K562 (cell line): ENCODE measurements at regions not wholly inside any gene's neighbourhood (a gene's known extent, or its start where the extent isn't known, plus 50 kb on each side); places are given as distances from the start of the nearest gene placed in this dataset.

Experiments used
- CTCF ChIP-seq, 3 experiments: IDR thresholded peaks in 2 of 3; conservative IDR thresholded peaks in 1 of 3; 2 replicates each; pipeline ENCODE4 v1.5.1; 2011 to 2012; ENCODE audit warnings: low read length in 3 of 3, mild to moderate bottlenecking in 3 of 3, control low read depth in 2 of 3, improper control_type of control experiment in 1 of 3, inconsistent platforms in 1 of 3, low read depth in 1 of 3, mixed read lengths in 1 of 3, moderate library complexity in 1 of 3; ENCODE audit not compliant: insufficient read depth in 2 of 3
- GTF2F1 ChIP-seq: IDR thresholded peaks from 2 replicates; pipeline ENCODE4 v1.6.1; 2011; ENCODE audit warnings: low read depth, low read length, improper control_type of control experiment
- GTF3C2 ChIP-seq: IDR thresholded peaks from 3 replicates; pipeline ENCODE4 v1.6.1; 2011; ENCODE audit warnings: borderline replicate concordance, mild to moderate bottlenecking, moderate library complexity; ENCODE audit not compliant: insufficient read length; ENCODE audit errors: extremely low read depth
- HDAC6 ChIP-seq: IDR thresholded peaks from 2 replicates; pipeline ENCODE4 v1.6.1; 2012; ENCODE audit warnings: low read depth, mild to moderate bottlenecking, control low read depth, inconsistent platforms, low read length, moderate library complexity
- NFYB ChIP-seq: IDR thresholded peaks from 2 replicates; pipeline ENCODE4 v1.6.1; 2011; ENCODE audit warnings: mild to moderate bottlenecking, moderate library complexity; ENCODE audit not compliant: insufficient read length; ENCODE audit errors: extremely low read depth
- RFX1 ChIP-seq: fragments of 450-650 bp; IDR thresholded peaks from 2 replicates; pipeline ENCODE4 v1.6.1; 2016; ENCODE audit warnings: mild to moderate bottlenecking, moderate library complexity
- RFX5 ChIP-seq: IDR thresholded peaks from 2 replicates; pipeline ENCODE4 v1.6.1; 2011; ENCODE audit warnings: low read depth, mild to moderate bottlenecking, improper control_type of control experiment, low read length
- SMARCB1 ChIP-seq: IDR thresholded peaks from 2 replicates; pipeline ENCODE4 v1.6.1; 2011; ENCODE audit warnings: improper control_type of control experiment, low read depth; ENCODE audit not compliant: insufficient read length
- THAP7 ChIP-seq: fragments of 250-450 bp; sonication (Bioruptor Pico); IDR thresholded peaks from 2 replicates; pipeline ENCODE4 v1.5.0; 2021
- ZBTB33 ChIP-seq: sonication (generic); formaldehyde crosslinking; IDR thresholded peaks from 2 replicates; pipeline ENCODE4 v1.8.1; 2023; ENCODE audit warnings: mild to moderate bottlenecking, missing genetic modification reagents
- ZNF384 ChIP-seq: IDR thresholded peaks from 2 replicates; pipeline ENCODE4 v1.6.1; 2012; ENCODE audit warnings: low read depth, low read length, improper control_type of control experiment

GRCh38 chr14:103232831-103233319, 101.2 kb upstream of the EIF5 start:
- TF ChIP-seq HDAC6 (no peak), CTCF (IDR thresholded peaks at IDR 0.05 in 2 of 3, conservative IDR thresholded peaks at IDR 0.05 in 1 of 3; ENCODE audit: insufficient read depth in 2 of 3, low read depth in 1 of 3, low read length in 3 of 3) (no peak), ZBTB33 (CRISPR knock-in tag) (no peak), RFX1 (no peak), ZNF384 (no peak), NFYB (no peak), GTF2F1 (no peak), GTF3C2 (no peak), SMARCB1 (no peak), RFX5 (no peak), THAP7 (no peak)
